Nephron progenitor cell (in vitro differentiated cells): ENCODE measurements at regions not wholly inside any gene's neighbourhood (a gene's known extent, or its start where the extent isn't known, plus 50 kb on each side); places are given as distances from the start of the nearest gene placed in this dataset.

Experiments
- DNase-seq: peaks from one replicate; pipeline ENCODE4 v3.0.0; 2021
- H3K27ac Mint-ChIP-seq: 2 replicates; pipeline ENCODE4 v1.8.0; 2021; ENCODE audit warnings: mild to moderate bottlenecking, moderate library complexity, mixed read lengths
- H3K27me3 Mint-ChIP-seq: 2 replicates; pipeline ENCODE4 v1.8.0; 2021; ENCODE audit warnings: mild to moderate bottlenecking, low read depth, mixed read lengths; ENCODE audit not compliant: poor library complexity
- H3K36me3 Mint-ChIP-seq: 2 replicates; pipeline ENCODE4 v1.8.0; 2021; ENCODE audit warnings: low read depth, mixed read lengths
- H3K4me1 Mint-ChIP-seq: 2 replicates; pipeline ENCODE4 v1.8.0; 2021; ENCODE audit warnings: mixed read lengths
- H3K4me3 Mint-ChIP-seq: 2 replicates; pipeline ENCODE4 v1.8.0; 2021; ENCODE audit warnings: mild to moderate bottlenecking, moderate library complexity, mixed read lengths
- H3K9me3 Mint-ChIP-seq: 2 replicates; pipeline ENCODE4 v1.8.0; 2021; ENCODE audit warnings: mild to moderate bottlenecking, moderate library complexity, mixed read lengths
- CTCF ChIP-seq: fragments of 200-600 bp; sonication (generic); IDR thresholded peaks from 2 replicates; pipeline ENCODE4 v1.5.0; 2021; ENCODE audit warnings: antibody characterized with exemption

DNA sequence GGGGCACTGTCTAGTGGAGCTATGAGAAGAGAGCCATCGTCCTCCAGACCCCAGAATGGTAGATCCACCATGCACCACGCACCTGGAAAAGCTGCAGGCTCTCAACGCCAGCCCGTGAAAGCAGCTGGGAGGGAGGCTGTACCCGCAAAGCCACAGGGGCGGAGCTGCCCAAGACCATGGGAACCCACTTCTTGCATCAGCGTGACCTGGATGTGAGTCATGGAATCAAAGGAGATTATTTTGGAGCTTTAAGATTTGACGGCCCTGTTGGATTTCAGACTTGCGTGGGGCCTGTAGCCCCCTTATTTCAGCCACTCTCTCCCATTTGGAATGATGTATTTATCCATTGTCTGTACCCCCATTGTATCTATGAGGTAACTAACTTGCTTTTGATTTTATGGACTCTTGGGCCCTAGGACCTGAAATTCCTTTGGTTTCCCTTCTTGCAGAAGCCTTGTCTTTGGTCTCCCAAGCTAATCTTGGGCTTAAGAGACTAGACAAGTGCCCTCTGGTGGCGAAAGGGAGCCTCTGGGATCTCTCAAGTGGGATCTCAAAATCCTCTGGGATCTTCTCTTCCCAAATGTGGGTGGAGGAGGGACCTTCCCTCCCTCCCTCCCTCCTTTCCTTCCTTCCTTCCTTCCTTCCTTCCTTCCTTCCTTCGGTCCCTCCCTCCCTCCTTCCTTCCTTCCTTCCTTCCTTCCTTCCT, 58.2 kb upstream of the HAPSTR1 start:
- Mint-ChIP-seq H3K4me3 (no peak overlapping the region), H3K27me3 (peaks cover 3% of the 10 kb centered on the region), H3K4me1 (no peaks in the 10 kb centered on the region), H3K27ac (no peak overlapping the region), H3K36me3 (no peaks in the 10 kb centered on the region), H3K9me3 (peaks cover 4% of the 10 kb centered on the region)
- TF ChIP-seq CTCF = peak; percentile 42
- peak; percentile 35 for DNase-seq

DNA sequence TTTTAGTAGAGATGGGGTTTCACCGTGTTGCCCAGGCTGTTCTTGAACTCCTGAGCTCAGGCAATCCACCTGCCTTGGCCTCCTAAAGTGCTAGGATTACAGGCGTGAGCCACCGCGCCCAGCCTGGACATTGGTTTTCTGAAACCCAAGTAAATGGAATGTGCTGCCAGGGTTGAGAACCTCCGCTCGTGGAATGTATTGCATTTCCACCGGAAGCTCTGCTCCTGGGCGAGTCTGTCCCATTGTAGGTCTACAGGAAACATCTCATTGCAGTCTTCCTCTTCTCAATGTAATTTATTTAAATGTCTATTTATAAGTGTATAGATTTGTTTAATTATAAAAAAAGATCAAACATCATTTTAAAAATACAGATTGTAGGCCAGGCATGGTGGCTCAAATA, 57.4 kb upstream of the HAPSTR1 start:
- no peak for TF ChIP-seq CTCF
- Mint-ChIP-seq H3K4me1 (no peaks in the 10 kb centered on the region), H3K27ac (no peak overlapping the region), H3K4me3 (no peak overlapping the region), H3K9me3 (peaks cover 4% of the 10 kb centered on the region), H3K27me3 (peaks cover 5% of the 10 kb centered on the region), H3K36me3 (no peaks in the 10 kb centered on the region)
- DNase-seq = no peak

GRCh38 chr16:9035996-9036395, 55.4 kb upstream of the HAPSTR1 start:
- no peak for TF ChIP-seq CTCF
- no peak overlapping the region for H3K27ac Mint-ChIP-seq
- peaks cover 4% of the 10 kb centered on the region for H3K9me3 Mint-ChIP-seq
- no peak overlapping the region for H3K4me3 Mint-ChIP-seq
- peaks cover 9% of the 10 kb centered on the region for H3K27me3 Mint-ChIP-seq
- no peaks in the 10 kb centered on the region for H3K4me1 Mint-ChIP-seq
- DNase-seq = no peak
- H3K36me3 Mint-ChIP-seq = no peaks in the 10 kb centered on the region

DNA sequence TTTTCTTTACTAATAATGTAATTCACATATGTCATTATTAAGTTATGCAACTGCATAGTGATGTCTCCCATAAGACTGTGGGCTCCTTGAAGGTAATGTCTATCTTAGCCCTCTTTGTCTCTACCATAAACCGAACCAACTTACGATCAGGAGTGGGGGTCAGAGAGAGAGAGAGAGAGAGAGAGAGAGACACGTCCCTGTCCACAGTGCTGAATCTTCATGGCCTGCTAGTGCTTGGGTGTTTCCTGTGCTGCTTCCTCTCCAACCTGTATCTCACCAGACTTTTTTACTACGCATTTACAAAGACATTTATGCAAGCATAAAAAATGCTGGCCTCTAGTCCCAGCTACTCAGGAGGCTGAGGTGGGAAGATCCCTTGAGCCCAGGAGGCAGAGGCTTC, 52.2 kb upstream of the HAPSTR1 start:
- Mint-ChIP-seq H3K27ac (no peak overlapping the region), H3K36me3 (no peaks in the 10 kb centered on the region), H3K9me3 (peaks cover 4% of the 10 kb centered on the region), H3K4me3 (no peak overlapping the region), H3K4me1 (no peaks in the 10 kb centered on the region), H3K27me3 (peaks cover 15% of the 10 kb centered on the region)
- peak; percentile 12 for DNase-seq
- TF ChIP-seq CTCF = no peak

GRCh38 chr16:9040800-9041412, 50.5 kb upstream of the HAPSTR1 start:
- Mint-ChIP-seq H3K27me3 (peaks cover 12% of the 10 kb centered on the region), H3K36me3 (no peaks in the 10 kb centered on the region), H3K9me3 (peaks cover under 1% of the 10 kb centered on the region), H3K4me1 (no peaks in the 10 kb centered on the region), H3K4me3 (no peak overlapping the region), H3K27ac (no peak overlapping the region)
- TF ChIP-seq CTCF = no peak
- DNase-seq = no peak
